ENCODE measurements at regions not wholly inside any gene's neighbourhood (a gene's known extent, or its start where the extent isn't known, plus 50 kb on each side); places are given as distances from the start of the nearest gene placed in this dataset.

- no peaks in the 10 kb centered on the region for H3K27me3 ChIP-seq
- H3K4me1 ChIP-seq, result peaks cover 5 to 18% (median 9%) of the 10 kb centered on the region in 4 donors
- no peak overlapping the region for H3K4me3 ChIP-seq
- no peak overlapping the region for H3K27ac ChIP-seq
- ATAC-seq (ENCODE audit: low FRiP score in 2 of 2) (no peak), DNase-seq (no peak)
- TF ChIP-seq EP300 (IDR thresholded peaks at IDR 0.05) (no peak), POLR2AphosphoS5 (IDR thresholded peaks at IDR 0.05) (no peak), POLR2A (IDR thresholded peaks at IDR 0.05) (no peak), CTCF (IDR thresholded peaks at IDR 0.05) (no peak)
- 55 to 56% methylated on average over 2 of the region's 2 CpGs for WGBS, 2 donors
- no peaks in the 10 kb centered on the region for H3K9me3 ChIP-seq
- no peaks in the 10 kb centered on the region for H3K36me3 ChIP-seq
Measured at GRCh38 chr21:35696644-35697043, 363.7 kb downstream of the SETD4 start.

GRCh38 chr21:35692311-35692710 lies 368.0 kb downstream of the SETD4 start:
- WGBS, 2 donors, result 46 to 51% methylated on average over 2 of the region's 2 CpGs
- no peaks in the 10 kb centered on the region for H3K36me3 ChIP-seq
- H3K27me3 ChIP-seq, result no peaks in the 10 kb centered on the region
- H3K27ac ChIP-seq, result no peak overlapping the region
- DNase-seq (no peak), ATAC-seq (ENCODE audit: low FRiP score in 2 of 2) (no peak)
- peaks cover 2 to 5% (median 4%) of the 10 kb centered on the region in 4 donors for H3K4me1 ChIP-seq
- TF ChIP-seq POLR2AphosphoS5 (IDR thresholded peaks at IDR 0.05) (no peak), POLR2A (IDR thresholded peaks at IDR 0.05) (no peak), CTCF (IDR thresholded peaks at IDR 0.05) (no peak), EP300 (IDR thresholded peaks at IDR 0.05) (no peak)
- H3K4me3 ChIP-seq, result no peak overlapping the region
- H3K9me3 ChIP-seq, result no peaks in the 10 kb centered on the region

- Histone ChIP-seq H3K27ac (no peak overlapping the region), H3K9me3 (no peaks in the 10 kb centered on the region), H3K4me3 (no peak overlapping the region), H3K4me1 (no peaks in the 10 kb centered on the region), H3K36me3 (no peaks in the 10 kb centered on the region), H3K27me3 (no peaks in the 10 kb centered on the region)
- WGBS, 2 donors, result 93 to 100% methylated on average over 2 of the region's 2 CpGs
- DNase-seq (no peak), ATAC-seq (ENCODE audit: low FRiP score in 2 of 2) (no peak)
- TF ChIP-seq EP300 (IDR thresholded peaks at IDR 0.05) (no peak), POLR2AphosphoS5 (IDR thresholded peaks at IDR 0.05) (no peak), POLR2A (IDR thresholded peaks at IDR 0.05) (no peak), CTCF (IDR thresholded peaks at IDR 0.05) (no peak)
Measured at GRCh38 chr21:35690436-35690835, 369.9 kb downstream of the SETD4 start.

GRCh38 chr21:35686156-35686555 lies 374.2 kb downstream of the SETD4 start:
- WGBS, 2 donors, result 33 to 69% methylated on average over 3 of the region's 3 CpGs
- Histone ChIP-seq H3K9me3 (no peaks in the 10 kb centered on the region), H3K4me1 (no peaks in the 10 kb centered on the region), H3K27ac (no peak overlapping the region), H3K4me3 (no peak overlapping the region), H3K36me3 (no peaks in the 10 kb centered on the region), H3K27me3 (no peaks in the 10 kb centered on the region)
- TF ChIP-seq POLR2AphosphoS5 (IDR thresholded peaks at IDR 0.05), result no peak
- no peak for TF ChIP-seq POLR2A (IDR thresholded peaks at IDR 0.05)
- no peak for TF ChIP-seq EP300 (IDR thresholded peaks at IDR 0.05)
- TF ChIP-seq CTCF (IDR thresholded peaks at IDR 0.05), result no peak
- DNase-seq, result no peak
- ATAC-seq (ENCODE audit: low FRiP score in 2 of 2), result no peak

- ATAC-seq (ENCODE audit: low FRiP score in 2 of 2) (no peak), DNase-seq (no peak)
- Histone ChIP-seq H3K27ac (no peak overlapping the region), H3K36me3 (no peaks in the 10 kb centered on the region), H3K4me3 (no peak overlapping the region), H3K4me1 (no peaks in the 10 kb centered on the region), H3K9me3 (no peaks in the 10 kb centered on the region), H3K27me3 (no peaks in the 10 kb centered on the region)
- 94% methylated on average over 3 of the region's 3 CpGs for WGBS, 2 donors
- no peak for TF ChIP-seq CTCF (IDR thresholded peaks at IDR 0.05)
Measured at GRCh38 chr21:35683664-35684304, 376.5 kb downstream of the SETD4 start.

Data from upper lobe of left lung (tissue), 6 donors.